IPS DF 6.9 (cell line): ENCODE measurements at regions not wholly inside any gene's neighbourhood (a gene's known extent, or its start where the extent isn't known, plus 50 kb on each side); places are given as distances from the start of the nearest gene placed in this dataset.

ENCODE experiments used
- DNase-seq: peaks from one replicate; pipeline ENCODE4 v3.0.0-alpha.2; 2013; ENCODE audit warnings: low read depth, low spot score
- H3K27ac ChIP-seq: one replicate; pipeline ENCODE4 v1.5.1; 2013; ENCODE audit warnings: low read length, control low read depth
- H3K27me3 ChIP-seq: 2 replicates; pipeline ENCODE4 v1.6.1; 2013; ENCODE audit warnings: mild to moderate bottlenecking, low read length; ENCODE audit not compliant: control insufficient read depth, insufficient read depth
- H3K36me3 ChIP-seq: 2 replicates; pipeline ENCODE4 v1.6.1; 2013; ENCODE audit warnings: low read length; ENCODE audit not compliant: control insufficient read depth, insufficient read depth
- H3K4me1 ChIP-seq: 2 replicates; pipeline ENCODE4 v1.6.1; 2013; ENCODE audit warnings: low read length; ENCODE audit not compliant: control insufficient read depth, insufficient read depth
- H3K4me3 ChIP-seq: 2 replicates; pipeline ENCODE4 v1.5.1; 2013; ENCODE audit warnings: mild to moderate bottlenecking, low read length
- H3K9me3 ChIP-seq: 2 replicates; pipeline ENCODE4 v1.6.1; 2013; ENCODE audit warnings: low read length, inconsistent platforms; ENCODE audit not compliant: control insufficient read depth, insufficient read depth
- WGBS: extraction: QIAGEN DNeasy Blood & Tissue Kit; methylation state at CpG from one replicate; pipeline ENCODE4 v1.1.7; 2013; ENCODE audit warnings: mixed read lengths, missing lambda C conversion rate; ENCODE audit not compliant: insufficient read length, insufficient coverage; 5-methylcytosine and 5-hydroxymethylcytosine counted together

GRCh38 chr11:116424615-116425261 is 348.0 kb downstream of the BUD13 start:
- H3K27ac ChIP-seq: no peak overlapping the region
- no peaks in the 10 kb centered on the region for H3K27me3 ChIP-seq
- no peak for DNase-seq
- 0 out of 2 replicates have a peak, but pooled peaks cover 6% of the 10 kb centered on the region for H3K4me1 ChIP-seq
- H3K9me3 ChIP-seq: no peaks in the 10 kb centered on the region
- H3K36me3 ChIP-seq: no peaks in the 10 kb centered on the region
- no peak overlapping the region for H3K4me3 ChIP-seq
- no CpG with 5 or more reads among the region's 4 CpGs for WGBS

DNA sequence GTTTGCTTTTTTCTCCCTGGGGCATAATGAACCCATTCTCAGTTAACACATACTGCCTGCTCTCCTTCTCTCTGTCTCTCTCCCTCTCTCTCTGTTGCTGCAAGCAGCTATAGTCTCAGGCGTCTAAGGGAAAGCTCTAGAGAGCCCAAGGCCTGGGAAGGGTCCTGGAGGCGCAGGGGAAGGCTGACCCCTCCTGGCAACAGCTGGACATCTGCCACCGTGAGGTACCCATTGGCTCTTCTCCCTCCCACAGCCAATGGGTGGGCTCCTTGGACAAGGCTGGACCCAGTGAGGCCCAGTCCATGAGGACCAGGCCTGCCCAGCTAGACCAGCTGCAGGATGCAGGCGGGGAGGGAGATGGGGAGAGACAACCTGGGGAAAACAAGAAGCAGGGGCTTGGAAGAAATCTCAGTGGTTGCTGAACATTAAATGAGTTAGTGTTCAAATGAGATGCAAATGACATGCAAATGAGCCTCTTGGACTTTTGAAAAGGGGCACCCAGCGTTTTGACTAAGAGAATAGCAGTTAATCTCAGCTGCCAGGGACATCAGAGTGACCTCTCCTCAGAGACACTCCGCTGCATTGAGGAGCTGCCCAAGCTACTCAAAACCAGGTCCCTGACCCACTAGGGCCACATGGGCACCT is 349.7 kb downstream of the BUD13 start:
- no peak for DNase-seq
- Histone ChIP-seq H3K27ac (no peak overlapping the region), H3K9me3 (no peaks in the 10 kb centered on the region), H3K4me1 (0 out of 2 replicates have a peak, but pooled peaks cover 6% of the 10 kb centered on the region), H3K4me3 (no peak overlapping the region), H3K36me3 (no peaks in the 10 kb centered on the region), H3K27me3 (no peaks in the 10 kb centered on the region)
- no CpG with 5 or more reads among the region's 6 CpGs for WGBS

GRCh38 chr11:116422556-116422955 is 350.2 kb downstream of the BUD13 start:
- no peaks in the 10 kb centered on the region for H3K27me3 ChIP-seq
- DNase-seq: no peak
- H3K4me3 ChIP-seq: no peak overlapping the region
- H3K36me3 ChIP-seq: no peaks in the 10 kb centered on the region
- H3K4me1 ChIP-seq: 0 out of 2 replicates have a peak, but pooled peaks cover 6% of the 10 kb centered on the region
- no peak overlapping the region for H3K27ac ChIP-seq
- H3K9me3 ChIP-seq: no peaks in the 10 kb centered on the region

DNA sequence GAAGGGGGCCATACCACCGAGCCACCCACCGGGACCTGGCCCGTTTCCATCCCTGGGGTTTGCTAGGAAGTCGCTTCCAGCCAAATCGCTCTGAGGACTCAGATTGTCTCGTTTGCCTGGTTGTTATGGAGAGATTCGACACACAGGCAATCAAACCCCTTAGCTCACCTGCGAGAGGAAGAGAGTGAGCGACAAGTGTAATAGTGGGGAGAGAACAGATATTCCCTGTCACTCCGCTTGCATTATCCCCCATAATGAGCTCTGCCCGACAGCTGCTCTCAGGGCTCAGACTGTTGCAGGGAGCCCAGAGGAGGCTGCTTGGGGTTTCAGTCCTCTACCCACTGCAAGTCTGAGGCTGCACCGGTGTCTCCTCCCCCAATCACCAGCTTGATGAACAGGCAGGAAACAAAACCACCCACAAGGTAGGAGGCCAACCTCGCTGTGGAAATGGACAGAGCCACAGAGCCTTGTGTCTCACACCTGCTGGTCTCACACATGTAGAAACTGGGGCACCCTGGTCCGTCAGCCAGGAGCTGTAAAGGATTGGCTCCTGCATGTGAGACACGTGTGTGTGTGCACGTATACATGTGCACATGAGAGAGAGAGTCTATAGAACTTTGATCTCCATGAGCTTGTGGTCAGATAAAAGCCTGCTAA is 351.1 kb downstream of the BUD13 start:
- H3K27ac ChIP-seq: no peak overlapping the region
- no peak for DNase-seq
- WGBS: no CpG with 5 or more reads among the region's 16 CpGs

GRCh38 chr11:116420770-116421528 is 351.8 kb downstream of the BUD13 start:
- Histone ChIP-seq H3K27ac (no peak overlapping the region), H3K36me3 (no peaks in the 10 kb centered on the region), H3K27me3 (no peaks in the 10 kb centered on the region), H3K9me3 (no peaks in the 10 kb centered on the region), H3K4me3 (no peak overlapping the region), H3K4me1 (0 out of 2 replicates have a peak, but pooled peaks cover 6% of the 10 kb centered on the region)
- no peak for DNase-seq
- WGBS: no CpG with 5 or more reads among the region's 9 CpGs

More for the DNA sequence above, 351.1 kb downstream of the BUD13 start:
- H3K4me1 ChIP-seq: 0 out of 2 replicates have a peak, but pooled peaks cover 6% of the 10 kb centered on the region
- H3K4me3 ChIP-seq: no peak overlapping the region
- H3K36me3 ChIP-seq: no peaks in the 10 kb centered on the region
- H3K9me3 ChIP-seq: no peaks in the 10 kb centered on the region
- no peaks in the 10 kb centered on the region for H3K27me3 ChIP-seq

GRCh38 chr11:116420030-116420429 is 352.8 kb downstream of the BUD13 start:
- no peak overlapping the region for H3K27ac ChIP-seq
- peaks cover 6% of the 10 kb centered on the region; the same call in 1 of the 2 replicates for H3K4me1 ChIP-seq
- H3K4me3 ChIP-seq: no peak overlapping the region
- no peak for DNase-seq
- no peaks in the 10 kb centered on the region for H3K27me3 ChIP-seq
- no peaks in the 10 kb centered on the region for H3K36me3 ChIP-seq
- H3K9me3 ChIP-seq: no peaks in the 10 kb centered on the region

DNA sequence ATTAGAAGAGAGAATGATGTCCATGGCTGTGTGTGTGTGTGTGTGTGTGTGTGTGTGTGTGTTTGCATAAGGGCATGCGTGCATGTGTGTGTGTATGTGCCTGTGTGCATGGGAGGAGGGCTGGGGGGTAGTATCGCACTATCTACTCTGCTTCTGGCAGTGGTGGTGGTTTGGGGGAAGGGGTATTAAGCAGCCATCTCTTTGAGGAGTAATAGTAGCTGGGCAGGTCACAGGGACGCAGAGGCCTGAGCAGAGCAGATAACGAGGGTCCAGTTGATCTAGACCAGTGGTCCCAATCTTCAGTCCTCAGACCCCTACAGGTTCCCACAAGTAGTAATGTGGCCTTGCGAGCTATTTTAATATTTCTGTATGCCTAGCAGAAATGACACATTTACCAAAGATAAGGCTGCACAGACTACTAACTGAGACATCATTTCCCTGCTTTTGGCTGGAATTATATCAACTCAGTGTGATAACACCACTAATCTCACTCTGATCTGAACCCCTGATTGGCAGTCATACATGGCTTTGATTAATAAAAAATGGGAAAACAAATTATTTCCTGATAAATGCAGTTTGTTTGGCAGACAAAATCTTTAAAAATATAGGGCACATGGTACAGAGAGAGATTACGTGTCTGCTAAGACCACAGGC is 354.3 kb downstream of the BUD13 start:
- no CpG with 5 or more reads among the region's 6 CpGs for WGBS
- no peaks in the 10 kb centered on the region for H3K9me3 ChIP-seq
- no peaks in the 10 kb centered on the region for H3K27me3 ChIP-seq
- H3K4me3 ChIP-seq: no peak overlapping the region
- H3K27ac ChIP-seq: no peak overlapping the region
- peaks cover 7% of the 10 kb centered on the region; the same call in 1 of the 2 replicates for H3K4me1 ChIP-seq
- no peaks in the 10 kb centered on the region for H3K36me3 ChIP-seq
- DNase-seq: no peak

- H3K4me1 ChIP-seq: peaks cover 4% of the 10 kb centered on the region; the same call in 1 of the 2 replicates
- H3K9me3 ChIP-seq: no peaks in the 10 kb centered on the region
- H3K27me3 ChIP-seq: no peaks in the 10 kb centered on the region
- H3K36me3 ChIP-seq: no peaks in the 10 kb centered on the region
- H3K27ac ChIP-seq: no peak overlapping the region
- no peak for DNase-seq
- no CpG with 5 or more reads among the region's 1 CpG for WGBS
- H3K4me3 ChIP-seq: no peak overlapping the region
These were observed 355.9 kb downstream of the BUD13 start for GRCh38 chr11:116416852-116417251.

- H3K4me1 ChIP-seq: peaks cover 4% of the 10 kb centered on the region; the same call in 1 of the 2 replicates
- no peak for DNase-seq
- H3K27ac ChIP-seq: no peak overlapping the region
- no peaks in the 10 kb centered on the region for H3K36me3 ChIP-seq
- H3K27me3 ChIP-seq: no peaks in the 10 kb centered on the region
- no peaks in the 10 kb centered on the region for H3K9me3 ChIP-seq
- H3K4me3 ChIP-seq: no peak overlapping the region
- no CpG with 5 or more reads among the region's 6 CpGs for WGBS
These were observed 357.7 kb downstream of the BUD13 start for GRCh38 chr11:116415095-116415494.

DNA sequence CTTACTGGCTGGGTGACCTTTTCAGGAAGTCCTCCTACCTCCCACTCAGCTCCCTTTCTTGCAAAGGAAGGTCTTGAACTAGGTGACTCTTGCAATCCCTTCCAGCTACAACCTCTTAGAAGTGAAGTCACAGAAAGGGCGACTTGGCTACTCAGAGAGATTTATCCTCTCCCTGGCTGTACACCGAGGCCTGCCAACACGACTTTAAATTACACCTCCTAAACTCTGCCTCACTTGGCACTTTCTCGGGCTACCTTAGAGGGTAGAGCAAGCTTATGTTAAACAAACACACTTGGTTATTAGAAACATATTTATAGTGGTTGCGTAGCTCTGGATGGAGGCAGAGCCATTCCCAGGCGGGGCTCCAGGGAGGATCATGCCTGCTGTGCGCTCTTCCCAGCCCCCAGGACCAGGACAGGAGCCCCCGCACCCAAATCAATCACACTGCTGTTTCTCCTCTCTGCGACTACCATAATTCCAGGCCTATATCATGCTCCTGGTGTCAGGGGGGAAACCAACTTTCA is 358.4 kb downstream of the BUD13 start:
- H3K27ac ChIP-seq: no peak overlapping the region
- H3K9me3 ChIP-seq: no peaks in the 10 kb centered on the region
- no peak overlapping the region for H3K4me3 ChIP-seq
- H3K36me3 ChIP-seq: no peaks in the 10 kb centered on the region
- no peak for DNase-seq
- no CpG with 5 or more reads among the region's 9 CpGs for WGBS
- no peaks in the 10 kb centered on the region for H3K27me3 ChIP-seq
- H3K4me1 ChIP-seq: peaks cover 4% of the 10 kb centered on the region; the same call in 1 of the 2 replicates
